ENCODE measurements at regions not wholly inside any gene's neighbourhood (a gene's known extent, or its start where the extent isn't known, plus 50 kb on each side); places are given as distances from the start of the nearest gene placed in this dataset.
A peak's percentile ranks its signal among the peaks of the same experiment; 100 is the strongest.

DNA sequence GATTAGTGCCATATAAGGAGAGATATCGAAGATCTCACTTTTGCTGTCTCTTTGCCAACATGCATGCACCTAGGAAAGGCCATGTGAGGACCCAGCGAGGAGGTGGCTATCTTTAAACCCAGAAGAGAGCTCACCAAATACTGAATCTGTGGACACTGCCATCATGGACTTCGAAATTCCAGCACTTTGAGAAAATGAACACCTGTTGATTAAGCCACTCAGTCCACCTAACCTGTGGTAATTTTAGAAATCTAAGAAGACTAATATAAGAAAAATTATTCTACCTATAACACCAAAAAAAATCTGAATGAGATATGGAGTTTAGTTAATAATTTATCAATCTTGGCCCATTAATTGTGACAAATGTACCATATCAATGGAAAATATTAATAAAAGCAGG is 193.6 kb upstream of the CARD18 start:
- no peak for DNase-seq (ENCODE audit: low read depth)

DNA sequence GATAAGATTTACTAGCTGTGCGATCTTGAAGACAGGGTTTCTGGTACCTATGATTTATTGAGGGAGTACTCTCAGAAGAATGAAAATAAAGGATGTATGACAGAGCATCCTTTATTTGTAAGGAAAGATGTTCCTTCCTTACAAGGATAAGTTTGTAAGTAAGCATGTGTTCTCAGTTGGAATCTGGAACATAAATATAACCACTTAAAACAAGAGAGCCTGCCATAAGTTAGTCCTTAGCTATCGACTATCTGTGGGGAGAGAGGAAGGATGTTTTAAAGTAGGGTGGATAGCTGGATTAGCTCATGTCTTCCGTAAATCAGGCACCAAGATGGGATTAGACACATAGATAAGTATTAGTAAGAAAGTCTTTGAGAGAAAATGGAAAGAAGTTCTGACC is 192.6 kb upstream of the CARD18 start:
- DNase-seq (ENCODE audit: low read depth) = no peak

DNA sequence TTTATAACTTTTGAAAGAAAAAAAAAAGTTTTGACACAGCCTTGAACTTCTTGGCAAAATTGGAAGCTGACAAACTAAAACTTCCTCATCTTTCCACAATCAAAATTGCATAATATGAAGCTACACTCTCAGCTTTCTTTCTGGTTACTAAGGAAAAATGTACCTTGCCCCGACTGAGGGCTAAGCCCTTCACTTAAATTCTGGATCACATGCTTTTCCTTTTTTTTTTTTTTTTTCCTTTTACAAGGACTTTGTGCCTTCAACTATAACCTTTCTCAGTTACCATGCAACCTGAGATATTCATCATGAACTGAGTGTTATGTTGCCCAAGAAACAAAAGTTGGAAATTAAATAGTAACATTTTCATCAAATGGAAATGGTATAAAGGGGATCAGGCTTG is 188.5 kb upstream of the CARD18 start:
- no peak for DNase-seq (ENCODE audit: low read depth)

DNA sequence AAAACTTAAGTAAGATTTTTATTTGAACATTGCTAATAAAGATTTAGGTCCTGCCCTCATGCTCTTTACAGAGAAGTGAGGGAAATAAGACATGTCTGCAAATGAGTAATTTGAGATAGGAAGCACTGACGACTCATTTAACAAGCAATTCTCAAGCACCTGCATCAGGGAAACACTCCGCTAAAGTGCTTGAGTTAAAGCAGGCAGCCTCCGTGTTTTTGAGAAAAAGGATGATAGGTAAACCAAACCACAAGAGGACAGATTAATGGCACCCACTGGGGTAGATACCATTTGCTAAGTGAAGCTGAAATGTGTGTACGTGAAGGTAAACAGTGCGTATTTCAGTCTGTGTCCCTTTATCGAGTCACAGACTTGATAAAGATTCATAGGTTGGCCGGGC is 184.6 kb upstream of the CARD18 start:
- no peak for DNase-seq (ENCODE audit: low read depth)

DNA sequence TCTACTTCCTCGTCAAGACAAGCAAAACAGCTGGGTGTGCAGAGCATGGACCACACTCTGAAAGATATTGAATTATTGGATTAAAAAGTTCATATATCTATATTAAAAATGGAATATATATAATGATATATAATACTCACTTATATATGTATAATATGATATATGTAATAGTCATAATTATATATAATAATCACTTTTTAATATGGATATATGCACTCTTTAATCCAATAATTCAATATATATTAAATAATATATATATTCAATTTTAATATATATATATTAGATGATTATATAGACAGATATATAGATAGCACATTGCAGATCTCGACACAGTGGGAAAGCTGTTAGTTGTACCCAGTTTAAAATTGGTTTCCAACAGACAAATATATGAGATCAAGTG is 182.1 kb upstream of the CARD18 start:
- no peak for DNase-seq (ENCODE audit: low read depth)

DNA sequence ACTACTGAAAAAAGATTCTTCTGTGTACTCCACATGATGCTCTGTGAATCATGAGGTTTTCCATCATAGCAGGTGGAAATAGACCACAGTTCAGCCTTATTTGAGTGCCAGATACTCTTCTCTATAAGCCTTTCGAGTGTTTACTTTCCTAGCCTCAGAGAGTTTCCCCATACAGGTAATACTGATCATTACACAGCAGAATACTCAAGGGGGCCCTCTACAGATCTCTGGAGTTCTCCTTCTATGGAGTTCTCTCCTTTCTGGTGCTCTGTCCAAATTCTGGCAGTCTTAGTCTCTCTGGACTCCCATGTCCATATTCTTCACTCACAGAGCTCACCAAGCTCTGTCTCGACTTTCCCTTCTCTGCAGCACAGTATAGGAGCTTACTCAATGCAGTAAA is 175.7 kb upstream of the CARD18 start:
- no peak for DNase-seq (ENCODE audit: low read depth)

DNA sequence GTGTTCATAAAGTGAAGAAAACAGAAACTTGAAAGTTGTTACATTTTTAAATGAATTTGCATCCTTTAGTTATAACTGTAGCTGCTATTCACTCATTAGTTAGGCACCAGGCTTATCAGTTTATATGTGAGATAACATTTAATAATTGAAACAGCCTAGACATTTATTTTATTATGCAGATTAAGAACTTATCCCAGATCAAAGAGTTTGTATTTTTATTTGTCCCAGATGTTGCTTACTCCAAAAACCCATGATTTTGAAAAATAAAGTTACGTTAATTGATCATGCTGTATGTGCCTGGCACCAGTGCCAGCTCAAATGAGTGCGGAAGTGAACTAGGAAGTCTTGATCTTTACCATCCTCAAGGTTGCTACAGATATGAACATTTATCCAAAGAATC is 172.7 kb upstream of the CARD18 start:
- DNase-seq (ENCODE audit: low read depth) = no peak

DNA sequence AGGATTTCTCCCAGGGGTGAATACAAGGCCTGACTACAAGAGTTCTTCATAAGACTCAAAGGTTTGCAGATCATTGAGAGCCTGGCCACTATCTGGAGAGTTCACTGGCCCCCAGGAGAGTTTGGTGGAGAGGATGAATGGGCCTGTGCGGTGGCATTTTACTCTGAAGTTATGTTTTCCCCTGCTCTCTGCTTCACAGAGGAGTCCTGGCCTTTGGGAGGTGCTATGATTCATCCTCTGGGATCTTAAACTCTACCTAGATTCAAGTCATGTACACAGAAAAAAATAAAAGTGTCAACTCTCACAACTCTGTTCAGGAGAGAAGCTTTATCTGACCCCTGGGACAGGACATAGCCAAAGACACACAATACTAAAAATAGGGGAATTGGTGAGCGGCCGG is 159.1 kb upstream of the CARD18 start:
- DNase-seq (ENCODE audit: low read depth) = peak; percentile 35

DNA sequence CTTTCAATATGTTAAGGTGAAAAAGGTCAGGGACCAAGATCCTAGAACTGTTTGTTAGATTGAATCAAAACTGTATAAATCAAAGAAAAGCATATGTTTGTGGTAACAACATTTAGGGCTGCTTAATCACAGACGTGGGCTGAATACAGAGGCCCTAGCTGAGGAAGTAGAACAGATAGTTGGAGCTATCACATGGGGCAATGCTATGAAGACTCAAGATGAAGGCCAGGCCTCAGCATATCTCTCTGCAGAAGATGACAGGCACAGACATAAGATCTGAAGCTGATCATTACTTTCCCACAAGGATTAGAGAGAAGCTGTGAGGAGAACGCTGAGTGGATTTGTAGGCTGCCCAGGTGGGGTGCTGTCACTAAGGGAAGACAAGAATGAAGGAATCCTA is 158.6 kb upstream of the CARD18 start:
- no peak for DNase-seq (ENCODE audit: low read depth)

DNA sequence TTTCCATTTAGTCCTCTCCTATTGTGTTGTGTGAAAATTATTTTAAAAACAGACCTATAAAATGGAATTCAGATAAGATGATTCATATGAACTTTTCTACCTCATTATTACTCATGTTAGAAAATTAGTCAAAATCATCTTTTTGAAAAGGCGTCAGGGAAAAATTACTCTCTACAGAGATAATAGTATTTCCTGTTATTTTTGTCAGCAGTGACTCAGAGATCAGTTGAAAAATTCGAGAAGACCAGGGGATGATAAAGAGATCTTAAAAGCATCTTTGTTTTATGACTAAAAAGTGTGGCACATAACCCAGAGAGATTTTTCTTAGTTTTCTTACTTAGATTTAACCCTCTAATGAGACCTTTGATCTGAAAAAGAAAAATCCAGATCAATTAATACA is 157.9 kb upstream of the CARD18 start:
- DNase-seq (ENCODE audit: low read depth) = peak; percentile 12

DNA sequence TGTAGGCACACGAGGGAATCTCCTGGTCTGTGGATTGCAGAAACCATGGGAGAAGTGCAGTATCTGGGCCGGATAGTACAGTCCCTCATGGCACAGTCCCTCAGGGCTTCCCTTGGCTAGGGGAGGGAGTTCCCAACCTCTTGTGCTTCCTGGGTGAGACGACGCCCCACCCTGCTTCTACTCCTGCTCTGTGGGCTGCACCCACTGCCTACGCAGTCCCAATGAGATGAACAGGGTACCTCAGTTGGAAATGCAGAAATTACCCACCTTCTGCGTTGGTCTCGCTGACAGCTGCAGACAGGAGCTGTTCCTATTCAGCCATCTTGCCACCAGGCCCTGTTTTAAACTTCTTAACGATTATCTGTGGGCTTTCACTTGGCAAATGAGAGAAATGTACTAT is 157.2 kb upstream of the CARD18 start:
- peak; percentile 19 for DNase-seq (ENCODE audit: low read depth)

DNA sequence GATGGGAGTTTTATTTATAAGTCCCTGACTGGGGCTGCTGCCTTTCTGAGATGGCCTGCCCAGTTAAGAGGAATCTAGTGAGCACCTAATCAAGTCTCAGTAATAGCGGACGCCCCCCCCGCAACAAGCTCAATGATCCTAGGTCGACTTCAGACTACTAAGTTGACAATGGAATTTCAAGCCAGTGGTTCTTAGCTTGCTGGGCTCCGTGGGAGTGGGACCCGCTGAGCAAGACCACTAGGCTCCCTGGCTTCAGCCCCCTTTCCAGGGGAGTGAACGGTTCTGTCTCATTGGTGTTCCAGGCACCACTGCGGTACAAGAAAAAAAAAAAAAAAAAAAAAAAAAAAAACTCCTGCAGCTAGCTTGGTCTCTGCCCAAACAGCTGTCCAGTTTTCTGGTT is 156.8 kb upstream of the CARD18 start:
- DNase-seq (ENCODE audit: low read depth) = no peak

DNA sequence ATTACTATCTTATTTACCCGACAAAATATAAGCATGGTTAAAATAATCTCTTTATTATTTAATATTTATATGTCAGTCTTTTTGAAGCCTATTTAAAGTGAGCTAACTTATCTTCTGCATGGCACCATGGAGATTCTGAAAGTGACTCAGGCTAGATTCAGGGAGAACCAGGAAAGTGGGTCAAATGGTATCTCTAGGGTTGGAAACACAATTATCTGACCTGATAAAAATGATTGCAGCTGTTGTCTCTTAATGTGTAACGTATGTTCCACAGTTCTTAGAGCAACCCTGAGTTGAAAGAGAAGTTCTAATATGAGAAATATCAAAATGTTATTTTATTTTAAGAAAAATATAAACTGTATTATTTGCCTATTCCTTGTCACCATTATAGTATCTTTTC is 143.1 kb upstream of the CARD18 start:
- no peak for DNase-seq (ENCODE audit: low read depth)

DNA sequence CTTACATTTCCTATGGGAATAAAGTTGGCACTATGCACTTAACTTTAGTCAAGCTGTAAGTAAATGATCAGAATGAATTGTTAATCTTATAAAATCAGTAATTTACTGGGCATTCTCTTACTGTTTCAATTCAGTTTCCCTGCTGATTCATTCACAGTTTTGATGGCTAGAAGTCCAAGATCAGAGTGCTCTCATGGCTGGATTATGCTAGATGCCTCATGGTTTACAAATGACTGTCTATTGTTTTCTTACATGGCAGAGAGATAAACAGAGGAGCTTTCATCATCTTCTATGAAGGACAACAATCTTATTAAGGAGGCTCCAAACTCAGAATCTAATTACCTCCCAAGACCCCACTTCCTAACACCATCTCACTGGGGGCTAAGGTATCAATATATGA is 135.1 kb upstream of the CARD18 start:
- DNase-seq (ENCODE audit: low read depth) = no peak

DNA sequence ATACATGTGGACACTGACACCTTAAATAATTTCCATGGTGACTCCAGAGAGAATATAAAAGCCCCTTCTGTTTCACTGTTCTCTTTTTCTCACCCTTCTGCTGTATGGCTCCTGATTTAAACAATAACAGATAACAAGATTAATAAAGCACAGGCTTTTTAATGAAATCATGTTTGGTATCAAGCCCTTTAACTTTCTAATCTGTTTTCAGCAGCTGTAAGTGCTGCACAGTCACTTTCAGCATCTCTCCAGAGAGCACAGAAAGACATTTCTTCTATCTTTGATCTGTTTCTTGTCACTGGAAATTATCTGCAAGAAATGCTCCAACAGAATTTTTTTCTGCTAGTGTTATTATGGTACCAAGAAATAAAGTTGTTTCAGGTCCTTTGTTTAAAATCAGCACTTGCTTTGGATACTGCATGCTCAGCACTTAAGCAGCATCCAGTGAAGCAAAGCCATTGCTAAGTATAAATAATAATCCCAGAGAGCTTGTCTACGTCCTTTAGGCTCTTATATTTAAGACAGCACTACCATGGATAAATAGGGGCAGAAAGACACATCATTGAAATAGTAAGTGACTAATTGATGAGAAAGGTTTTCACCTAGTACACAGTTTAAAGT is 134.2 kb upstream of the CARD18 start:
- DNase-seq (ENCODE audit: low read depth) = no peak

DNA sequence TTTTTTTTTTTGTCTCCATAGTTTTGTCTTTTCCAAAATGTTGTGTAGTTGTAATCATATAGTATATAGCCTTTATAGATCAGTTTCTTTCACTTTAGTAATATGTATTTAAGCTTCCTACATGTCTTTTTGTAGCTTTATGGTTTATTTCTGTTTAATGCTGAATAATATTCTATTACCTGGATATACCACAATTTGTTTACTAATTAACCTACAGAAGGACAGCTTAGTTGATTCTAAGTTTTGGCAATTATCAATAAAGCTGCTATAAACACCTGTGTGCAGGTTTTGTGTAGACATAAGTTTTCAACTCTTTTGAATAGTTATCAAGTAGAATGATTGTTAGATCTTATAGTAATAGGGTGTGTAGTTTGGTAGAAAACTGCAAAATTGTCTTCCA is 130.3 kb upstream of the CARD18 start:
- DNase-seq (ENCODE audit: low read depth) = no peak

DNA sequence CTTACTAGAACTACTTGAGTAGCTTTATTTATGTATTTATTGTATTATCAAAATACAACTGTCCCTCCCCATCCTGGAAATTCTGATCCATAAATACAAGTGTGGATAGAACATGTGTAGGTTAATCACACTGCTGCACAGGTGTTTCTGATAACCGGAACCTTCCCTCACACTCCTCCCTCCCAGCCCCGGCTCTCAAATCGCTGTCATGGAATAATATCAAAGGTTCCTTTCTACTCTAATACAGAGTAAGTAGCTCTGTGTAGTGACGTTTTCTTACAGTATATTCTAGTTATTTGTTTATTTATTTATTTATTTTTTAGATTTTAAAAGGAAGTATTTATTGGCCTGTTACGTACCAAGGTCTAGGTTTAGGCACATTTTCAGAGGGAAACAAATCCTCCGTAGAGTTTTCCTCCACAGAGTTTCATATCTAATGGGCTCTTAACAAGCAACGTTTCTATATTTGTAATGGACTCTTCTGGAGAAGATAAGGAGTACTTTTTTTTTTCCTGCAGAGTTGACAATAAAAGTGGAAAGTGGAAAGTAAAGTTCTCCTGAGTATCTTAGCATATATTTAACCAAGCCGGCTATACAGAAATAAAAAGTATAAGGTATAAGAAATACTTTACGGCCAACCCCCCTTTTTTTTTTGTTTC is 129.0 kb upstream of the CARD18 start:
- DNase-seq (ENCODE audit: low read depth) = no peak

DNA sequence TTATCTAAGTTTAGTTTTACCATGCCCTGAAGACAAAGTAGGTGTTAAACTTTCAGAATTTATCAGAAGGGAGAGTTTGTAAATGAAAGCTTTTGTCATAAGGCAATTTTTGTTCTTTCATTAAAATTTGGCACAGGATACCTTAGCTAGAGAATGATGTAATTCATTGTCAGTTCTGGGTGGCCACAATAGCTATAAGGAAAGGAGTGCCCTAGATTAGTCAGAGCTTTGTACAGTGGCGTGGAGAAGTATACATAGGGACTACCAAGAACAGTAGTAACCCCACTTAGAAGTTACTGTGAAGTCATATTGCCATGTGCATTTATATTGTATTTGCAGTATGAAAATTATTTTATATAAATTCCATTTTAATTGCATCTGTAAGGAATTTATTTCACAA is 126.3 kb upstream of the CARD18 start:
- peak; percentile 20 for DNase-seq (ENCODE audit: low read depth)

DNA sequence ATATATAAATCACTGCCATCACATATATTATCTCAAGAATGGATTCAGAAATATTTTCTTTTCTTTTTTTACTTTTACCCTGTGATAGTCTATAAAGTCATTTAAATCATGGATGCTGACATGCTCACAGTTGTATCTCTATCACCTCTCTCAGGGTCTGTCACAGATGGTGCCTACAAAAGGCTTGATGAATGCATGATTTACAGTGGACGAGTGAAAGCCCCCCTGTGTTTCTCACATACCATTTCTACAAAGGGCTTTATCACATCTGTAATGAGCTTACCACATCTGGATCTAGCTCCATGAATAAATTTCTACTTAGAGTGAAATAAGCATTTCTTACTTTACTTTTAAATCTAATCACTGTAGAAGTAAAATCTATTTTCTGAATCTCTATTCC is 121.4 kb upstream of the CARD18 start:
- no peak for DNase-seq (ENCODE audit: low read depth)

DNA sequence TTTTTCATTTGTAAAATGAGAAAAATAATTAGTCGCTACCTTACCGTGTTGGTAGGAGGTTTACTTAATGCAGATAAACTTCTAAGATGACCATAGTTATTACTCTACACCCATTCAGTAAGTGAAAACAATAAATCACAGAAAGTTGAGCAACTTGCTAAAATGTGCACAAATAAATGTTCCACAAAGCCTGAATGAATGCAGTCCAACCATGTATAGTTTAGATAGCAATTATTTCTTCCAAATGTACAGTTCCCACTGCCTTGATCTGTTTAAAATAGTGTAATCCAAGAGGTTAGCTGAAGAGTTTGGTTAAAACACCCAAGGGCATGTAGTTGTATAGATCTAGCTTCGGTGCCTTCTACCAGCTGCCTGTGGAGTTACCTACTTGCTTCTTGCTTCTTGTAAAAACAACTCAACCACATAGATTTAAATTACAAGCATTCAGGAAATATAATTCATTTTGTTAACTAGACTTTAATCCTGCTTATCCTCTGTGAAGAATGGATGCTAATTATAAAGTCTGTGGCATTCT is 106.3 kb upstream of the CARD18 start:
- no peak for DNase-seq (ENCODE audit: low read depth)

DNA sequence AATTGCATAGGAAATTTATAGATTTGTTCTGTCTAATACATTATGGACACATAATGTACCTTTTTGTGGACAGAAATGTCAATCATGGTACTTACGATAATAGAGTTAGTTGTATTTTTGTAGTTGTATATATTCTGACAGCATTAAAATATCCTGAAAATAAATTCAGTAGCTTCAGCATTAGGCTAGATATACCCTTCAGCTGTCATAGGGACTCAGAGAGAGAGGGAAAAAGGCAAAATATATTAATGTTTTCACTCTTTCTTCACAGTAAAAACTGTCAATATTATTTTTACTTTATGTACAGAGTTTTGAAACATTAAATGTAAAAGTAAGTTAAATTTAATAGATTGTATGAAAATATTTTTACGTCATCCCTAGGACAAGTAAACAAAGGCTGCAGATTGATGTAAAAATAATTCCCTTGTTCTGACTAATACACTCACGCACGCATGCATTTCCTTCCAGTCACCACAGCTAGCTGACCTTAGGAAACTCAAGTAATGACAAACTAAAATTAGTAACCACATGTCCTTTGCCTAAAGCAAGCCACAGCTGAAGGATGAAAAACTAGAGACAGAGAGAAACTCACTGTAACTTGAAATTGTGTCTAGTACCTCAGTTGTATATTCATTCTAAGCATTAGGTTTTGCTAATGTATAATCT is 104.7 kb upstream of the CARD18 start:
- peak; percentile 75 for DNase-seq (ENCODE audit: low read depth)

DNA sequence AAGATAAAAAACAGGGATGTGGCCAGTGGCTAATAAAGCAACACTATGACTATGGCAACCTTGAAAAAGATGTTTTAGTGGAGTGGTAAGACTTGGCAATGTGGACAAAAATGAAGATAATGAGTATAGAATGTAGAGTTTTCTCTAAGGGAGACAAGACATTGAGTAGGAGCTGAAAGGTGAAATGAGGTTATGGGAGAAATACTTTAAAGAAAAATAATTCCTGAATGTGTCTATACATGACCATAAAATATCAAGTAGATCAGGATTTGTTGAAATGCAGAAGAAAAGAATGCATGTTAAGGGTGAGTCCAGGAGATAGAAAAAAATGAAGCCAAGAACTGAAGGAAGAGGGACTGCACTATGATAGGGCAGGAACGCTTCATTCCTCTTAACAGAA is 101.6 kb upstream of the CARD18 start:
- DNase-seq (ENCODE audit: low read depth) = no peak

DNA sequence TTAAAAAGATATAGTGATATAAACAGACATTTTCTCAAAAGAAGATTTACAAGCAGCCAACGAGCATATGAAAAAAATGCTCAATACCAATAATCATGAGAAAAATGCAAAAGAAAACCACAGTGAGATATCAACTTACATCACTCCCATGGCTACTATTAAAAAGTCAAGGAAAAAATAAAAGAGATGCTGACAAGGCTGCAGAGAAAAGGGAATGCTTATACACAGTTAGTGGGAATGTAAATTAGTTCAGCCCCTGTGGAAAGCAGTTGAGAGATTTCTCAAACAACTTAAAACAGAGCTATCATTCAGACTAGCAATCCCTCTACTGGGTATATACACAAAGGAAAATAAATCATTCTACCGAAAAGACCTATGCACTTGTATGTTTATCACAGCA is 97.1 kb upstream of the CARD18 start:
- DNase-seq (ENCODE audit: low read depth) = no peak

Measured in Daoy (cell line).